ENCODE measurements at regions not wholly inside any gene's neighbourhood (a gene's known extent, or its start where the extent isn't known, plus 50 kb on each side); places are given as distances from the start of the nearest gene placed in this dataset.

GRCh38 chr9:13769006-13769405 is 489.5 kb upstream of the MPDZ start:
- no peak for DNase-seq
- no peaks in the 10 kb centered on the region for H3K9me3 ChIP-seq (ENCODE audit: low read length)
- H3K4me1 ChIP-seq (ENCODE audit: insufficient read depth, low read length): no peaks in the 10 kb centered on the region
- H3K4me3 Mint-ChIP-seq: no peak overlapping the region
- H3K4me1 Mint-ChIP-seq: no peaks in the 10 kb centered on the region
- no peaks in the 10 kb centered on the region for H3K27me3 Mint-ChIP-seq
- peaks cover 0 to 8% (median 2%) of the 10 kb centered on the region in 5 donors for H3K9me3 Mint-ChIP-seq
- H3K27ac ChIP-seq (ENCODE audit: low read depth, low read length): no peak overlapping the region
- ChIA-PET CTCF (interaction anchor here (0.6 kb wide), 1 partner anchor 880 kb away, joined by 4 read pairs; no protein-coding TSS in a partner anchor), POLR2A (no interaction called here)
- H3K27ac Mint-ChIP-seq: no peak overlapping the region
- H3K36me3 Mint-ChIP-seq: no peaks in the 10 kb centered on the region
- H3K4me3 ChIP-seq (ENCODE audit: low read length): no peak overlapping the region
- H3K27me3 ChIP-seq (ENCODE audit: insufficient read depth, low read length, poor library complexity, severe bottlenecking): no peaks in the 10 kb centered on the region
- no peaks in the 10 kb centered on the region for H3K36me3 ChIP-seq (ENCODE audit: insufficient read depth, low read length)

- Histone ChIP-seq H3K36me3 (ENCODE audit: insufficient read depth, low read length) (no peaks in the 10 kb centered on the region), H3K27ac (ENCODE audit: low read depth, low read length) (no peak overlapping the region), H3K4me1 (ENCODE audit: insufficient read depth, low read length) (no peaks in the 10 kb centered on the region), H3K4me3 (ENCODE audit: low read length) (no peak overlapping the region), H3K9me3 (ENCODE audit: low read length) (no peaks in the 10 kb centered on the region), H3K27me3 (ENCODE audit: insufficient read depth, low read length, poor library complexity, severe bottlenecking) (no peaks in the 10 kb centered on the region)
- H3K36me3 Mint-ChIP-seq: no peaks in the 10 kb centered on the region
- DNase-seq: no peak
- POLR2A ChIA-PET: no interaction called here
- no peaks in the 10 kb centered on the region for H3K27me3 Mint-ChIP-seq
- CTCF ChIA-PET: no interaction called here
- H3K9me3 Mint-ChIP-seq: peaks cover 2 to 11% (median 2%) of the 10 kb centered on the region in 5 donors
- no peaks in the 10 kb centered on the region for H3K4me1 Mint-ChIP-seq
- no peak overlapping the region for H3K4me3 Mint-ChIP-seq
- no peak overlapping the region for H3K27ac Mint-ChIP-seq
Measured at GRCh38 chr9:13762209-13762608, 482.7 kb upstream of the MPDZ start.

GRCh38 chr9:13759551-13759950 is 480.1 kb upstream of the MPDZ start:
- peaks cover 0 to 14% (median 2%) of the 10 kb centered on the region in 5 donors for H3K9me3 Mint-ChIP-seq
- H3K9me3 ChIP-seq (ENCODE audit: low read length): no peaks in the 10 kb centered on the region
- H3K27ac Mint-ChIP-seq: no peak overlapping the region
- no peak overlapping the region for H3K4me3 Mint-ChIP-seq
- ChIA-PET POLR2A (no interaction called here), CTCF (no interaction called here)
- no peaks in the 10 kb centered on the region for H3K36me3 Mint-ChIP-seq
- no peak overlapping the region for H3K4me3 ChIP-seq (ENCODE audit: low read length)
- no peaks in the 10 kb centered on the region for H3K27me3 ChIP-seq (ENCODE audit: insufficient read depth, low read length, poor library complexity, severe bottlenecking)
- no peaks in the 10 kb centered on the region for H3K4me1 Mint-ChIP-seq
- no peaks in the 10 kb centered on the region for H3K4me1 ChIP-seq (ENCODE audit: insufficient read depth, low read length)
- no peak overlapping the region for H3K27ac ChIP-seq (ENCODE audit: low read depth, low read length)
- H3K27me3 Mint-ChIP-seq: no peaks in the 10 kb centered on the region
- H3K36me3 ChIP-seq (ENCODE audit: insufficient read depth, low read length): no peaks in the 10 kb centered on the region
- DNase-seq: no peak

GRCh38 chr9:13758936-13759335 is 479.4 kb upstream of the MPDZ start:
- no peaks in the 10 kb centered on the region for H3K27me3 Mint-ChIP-seq
- H3K36me3 Mint-ChIP-seq: no peaks in the 10 kb centered on the region
- ChIA-PET POLR2A (no interaction called here), CTCF (no interaction called here)
- H3K27me3 ChIP-seq (ENCODE audit: insufficient read depth, low read length, poor library complexity, severe bottlenecking): no peaks in the 10 kb centered on the region
- no peaks in the 10 kb centered on the region for H3K36me3 ChIP-seq (ENCODE audit: insufficient read depth, low read length)
- H3K4me3 ChIP-seq (ENCODE audit: low read length): no peak overlapping the region
- no peak for DNase-seq
- no peak overlapping the region for H3K27ac Mint-ChIP-seq
- H3K4me3 Mint-ChIP-seq: no peak overlapping the region
- no peaks in the 10 kb centered on the region for H3K4me1 ChIP-seq (ENCODE audit: insufficient read depth, low read length)
- no peaks in the 10 kb centered on the region for H3K9me3 ChIP-seq (ENCODE audit: low read length)
- H3K9me3 Mint-ChIP-seq: peaks cover 0 to 14% (median 2%) of the 10 kb centered on the region in 5 donors
- no peak overlapping the region for H3K27ac ChIP-seq (ENCODE audit: low read depth, low read length)
- H3K4me1 Mint-ChIP-seq: no peaks in the 10 kb centered on the region

GRCh38 chr9:13756943-13757342 is 477.5 kb upstream of the MPDZ start:
- Mint-ChIP-seq H3K27me3 (no peaks in the 10 kb centered on the region), H3K4me3 (no peak overlapping the region), H3K4me1 (no peaks in the 10 kb centered on the region), H3K9me3 (peaks cover 0 to 11% (median 4%) of the 10 kb centered on the region in 5 donors), H3K27ac (no peak overlapping the region), H3K36me3 (no peaks in the 10 kb centered on the region)
- Histone ChIP-seq H3K27ac (ENCODE audit: low read depth, low read length) (no peak overlapping the region), H3K9me3 (ENCODE audit: low read length) (no peaks in the 10 kb centered on the region), H3K27me3 (ENCODE audit: insufficient read depth, low read length, poor library complexity, severe bottlenecking) (no peaks in the 10 kb centered on the region), H3K36me3 (ENCODE audit: insufficient read depth, low read length) (no peaks in the 10 kb centered on the region), H3K4me3 (ENCODE audit: low read length) (no peak overlapping the region), H3K4me1 (ENCODE audit: insufficient read depth, low read length) (no peaks in the 10 kb centered on the region)
- DNase-seq: no peak
- POLR2A ChIA-PET: no interaction called here
- CTCF ChIA-PET: no interaction called here

GRCh38 chr9:13755551-13755950 is 476.1 kb upstream of the MPDZ start:
- H3K4me1 Mint-ChIP-seq: no peaks in the 10 kb centered on the region
- no peaks in the 10 kb centered on the region for H3K27me3 Mint-ChIP-seq
- no peak overlapping the region for H3K4me3 ChIP-seq (ENCODE audit: low read length)
- no peaks in the 10 kb centered on the region for H3K36me3 ChIP-seq (ENCODE audit: insufficient read depth, low read length)
- no peaks in the 10 kb centered on the region for H3K36me3 Mint-ChIP-seq
- ChIA-PET CTCF (no interaction called here), POLR2A (no interaction called here)
- H3K27ac Mint-ChIP-seq: no peak overlapping the region
- H3K9me3 Mint-ChIP-seq: peaks cover 1 to 11% (median 5%) of the 10 kb centered on the region in 5 donors
- H3K4me1 ChIP-seq (ENCODE audit: insufficient read depth, low read length): no peaks in the 10 kb centered on the region
- H3K27me3 ChIP-seq (ENCODE audit: insufficient read depth, low read length, poor library complexity, severe bottlenecking): no peaks in the 10 kb centered on the region
- no peaks in the 10 kb centered on the region for H3K9me3 ChIP-seq (ENCODE audit: low read length)
- no peak overlapping the region for H3K4me3 Mint-ChIP-seq
- no peak for DNase-seq
- H3K27ac ChIP-seq (ENCODE audit: low read depth, low read length): no peak overlapping the region

- no peaks in the 10 kb centered on the region for H3K4me1 Mint-ChIP-seq
- no peaks in the 10 kb centered on the region for H3K36me3 Mint-ChIP-seq
- H3K4me3 ChIP-seq (ENCODE audit: low read length): no peak overlapping the region
- no peak for DNase-seq
- no peak overlapping the region for H3K4me3 Mint-ChIP-seq
- no peak overlapping the region for H3K27ac ChIP-seq (ENCODE audit: low read depth, low read length)
- no peaks in the 10 kb centered on the region for H3K27me3 Mint-ChIP-seq
- no peaks in the 10 kb centered on the region for H3K9me3 ChIP-seq (ENCODE audit: low read length)
- H3K4me1 ChIP-seq (ENCODE audit: insufficient read depth, low read length): no peaks in the 10 kb centered on the region
- CTCF ChIA-PET: no interaction called here
- H3K27me3 ChIP-seq (ENCODE audit: insufficient read depth, low read length, poor library complexity, severe bottlenecking): no peaks in the 10 kb centered on the region
- POLR2A ChIA-PET: no interaction called here
- H3K36me3 ChIP-seq (ENCODE audit: insufficient read depth, low read length): no peaks in the 10 kb centered on the region
- peaks cover 0 to 14% (median 8%) of the 10 kb centered on the region in 5 donors for H3K9me3 Mint-ChIP-seq
- no peak overlapping the region for H3K27ac Mint-ChIP-seq
Measured at GRCh38 chr9:13750639-13751038, 471.1 kb upstream of the MPDZ start.

GRCh38 chr9:13750061-13750460 is 470.6 kb upstream of the MPDZ start:
- no peaks in the 10 kb centered on the region for H3K27me3 ChIP-seq (ENCODE audit: insufficient read depth, low read length, poor library complexity, severe bottlenecking)
- no peaks in the 10 kb centered on the region for H3K27me3 Mint-ChIP-seq
- no peak overlapping the region for H3K4me3 Mint-ChIP-seq
- H3K36me3 Mint-ChIP-seq: no peaks in the 10 kb centered on the region
- H3K9me3 Mint-ChIP-seq: peaks cover 0 to 17% (median 8%) of the 10 kb centered on the region in 5 donors
- no peak overlapping the region for H3K4me3 ChIP-seq (ENCODE audit: low read length)
- ChIA-PET POLR2A (no interaction called here), CTCF (no interaction called here)
- no peak overlapping the region for H3K27ac Mint-ChIP-seq
- no peaks in the 10 kb centered on the region for H3K9me3 ChIP-seq (ENCODE audit: low read length)
- H3K4me1 ChIP-seq (ENCODE audit: insufficient read depth, low read length): no peaks in the 10 kb centered on the region
- no peak for DNase-seq
- H3K36me3 ChIP-seq (ENCODE audit: insufficient read depth, low read length): no peaks in the 10 kb centered on the region
- H3K4me1 Mint-ChIP-seq: no peaks in the 10 kb centered on the region
- H3K27ac ChIP-seq (ENCODE audit: low read depth, low read length): no peak overlapping the region

GRCh38 chr9:13746876-13747275 is 467.4 kb upstream of the MPDZ start:
- CTCF ChIA-PET: no interaction called here
- Histone ChIP-seq H3K9me3 (ENCODE audit: low read length) (no peaks in the 10 kb centered on the region), H3K4me1 (ENCODE audit: insufficient read depth, low read length) (no peaks in the 10 kb centered on the region), H3K36me3 (ENCODE audit: insufficient read depth, low read length) (no peaks in the 10 kb centered on the region), H3K27ac (ENCODE audit: low read depth, low read length) (no peak overlapping the region), H3K4me3 (ENCODE audit: low read length) (no peak overlapping the region), H3K27me3 (ENCODE audit: insufficient read depth, low read length, poor library complexity, severe bottlenecking) (no peaks in the 10 kb centered on the region)
- H3K4me3 Mint-ChIP-seq: no peak overlapping the region
- H3K27ac Mint-ChIP-seq: no peak overlapping the region
- H3K27me3 Mint-ChIP-seq: no peaks in the 10 kb centered on the region
- H3K9me3 Mint-ChIP-seq: peaks cover 0 to 23% (median 11%) of the 10 kb centered on the region in 5 donors
- DNase-seq: no peak
- POLR2A ChIA-PET: no interaction called here
- no peaks in the 10 kb centered on the region for H3K4me1 Mint-ChIP-seq
- H3K36me3 Mint-ChIP-seq: no peaks in the 10 kb centered on the region

All from CD8-positive, alpha-beta memory T cell (primary cell).